GM21526 (cell line): ENCODE measurements at regions not wholly inside any gene's neighbourhood (a gene's known extent, or its start where the extent isn't known, plus 50 kb on each side); places are given as distances from the start of the nearest gene placed in this dataset.
"Not testable (repeated sequence)": the region's sequence is repeated elsewhere in the genome, so short reads cannot be mapped to it uniquely, and the experiment has no call there.

Experiments
- ATAC-seq: cut with Tn5 transposase; IDR thresholded peaks from one replicate; pipeline ENCODE4 v1.9.1; 2021; ENCODE audit warnings: moderate library complexity; ENCODE audit not compliant: unreplicated experiment, low FRiP score

- ATAC-seq, result peak; percentile 89
Observed at GRCh38 chr5:45038366-45038987, 229.7 kb downstream of the MRPS30 start.

GRCh38 chr5:45042283-45042682 is 233.5 kb downstream of the MRPS30 start:
- ATAC-seq, result no peak

GRCh38 chr5:45057564-45057963 is 248.8 kb downstream of the MRPS30 start:
- no peak for ATAC-seq

GRCh38 chr5:45060724-45061123 is 252.0 kb downstream of the MRPS30 start:
- no peak for ATAC-seq

GRCh38 chr5:45062044-45062443 is 253.3 kb downstream of the MRPS30 start:
- ATAC-seq, result no peak

- ATAC-seq, result no peak
Observed at GRCh38 chr5:45081082-45081481, 272.3 kb downstream of the MRPS30 start.

- ATAC-seq, result no peak
Observed at GRCh38 chr5:45089870-45090269, 281.1 kb downstream of the MRPS30 start.

GRCh38 chr5:45093377-45093776 is 284.6 kb downstream of the MRPS30 start:
- ATAC-seq, result no peak

- no peak for ATAC-seq
Observed at GRCh38 chr5:45094876-45095440, 286.2 kb downstream of the MRPS30 start.

GRCh38 chr5:45098483-45098882 is 289.7 kb downstream of the MRPS30 start:
- no peak for ATAC-seq

- no peak for ATAC-seq
Observed at GRCh38 chr5:45101146-45101545, 292.4 kb downstream of the MRPS30 start.

GRCh38 chr5:45105491-45105994 is 296.8 kb downstream of the MRPS30 start:
- no peak for ATAC-seq

- ATAC-seq, result no peak
Observed at GRCh38 chr5:45109062-45109461, 300.3 kb downstream of the MRPS30 start.

- no peak for ATAC-seq
Observed at GRCh38 chr5:45109636-45110035, 300.9 kb downstream of the MRPS30 start.

GRCh38 chr5:45110399-45110798 is 301.7 kb downstream of the MRPS30 start:
- ATAC-seq, result no peak

GRCh38 chr5:45113726-45114125 is 305.0 kb downstream of the MRPS30 start:
- no peak for ATAC-seq

- ATAC-seq, result no peak
Observed at GRCh38 chr5:45132972-45133371, 324.2 kb downstream of the MRPS30 start.

- no peak for ATAC-seq
Observed at GRCh38 chr5:45162974-45163373, 354.2 kb downstream of the MRPS30 start.

GRCh38 chr5:45171563-45171962 is 362.8 kb downstream of the MRPS30 start:
- no peak for ATAC-seq

GRCh38 chr5:45172634-45173033 is 363.9 kb downstream of the MRPS30 start:
- ATAC-seq, result not testable (repeated sequence)

- no peak for ATAC-seq
Observed at GRCh38 chr5:45179686-45180085, 370.9 kb downstream of the MRPS30 start.

GRCh38 chr5:45189042-45189441 is 380.3 kb downstream of the MRPS30 start:
- ATAC-seq, result no peak
